Tibial nerve (tissue), 4 donors: ENCODE measurements at regions not wholly inside any gene's neighbourhood (a gene's known extent, or its start where the extent isn't known, plus 50 kb on each side); places are given as distances from the start of the nearest gene placed in this dataset.

Source experiments
- CTCF ChIP-seq, 5 experiments: fragments of 200-600 bp in 3 of 5; fragments of 450-650 bp in 2 of 5; sonication (generic) in 3 of 5; IDR thresholded peaks; one replicate each; pipeline ENCODE4 v1.5.1; 2016 to 2019; ENCODE audit warnings: antibody characterized with exemption in 5 of 5, mild to moderate bottlenecking in 3 of 5, moderate library complexity in 2 of 5
- EP300 ChIP-seq, 2 donors: sonication (generic); formaldehyde crosslinking; IDR thresholded peaks; one replicate each; pipeline ENCODE4 v1.6.1; 2017; ENCODE audit warnings: antibody characterized with exemption in 2 of 2, mild to moderate bottlenecking in 1 of 2
- POLR2A ChIP-seq, 2 donors: fragments of 450-650 bp; IDR thresholded peaks; one replicate each; pipeline ENCODE4 v1.6.1; 2017; ENCODE audit warnings: antibody characterized with exemption in 2 of 2, mild to moderate bottlenecking in 2 of 2, moderate library complexity in 2 of 2

GRCh38 chr7:9863545-9863944 is 1110.1 kb upstream of the PHF14 start:
- TF ChIP-seq CTCF (IDR thresholded peaks at IDR 0.05): no peak
- TF ChIP-seq EP300 (IDR thresholded peaks at IDR 0.05): no peak
- TF ChIP-seq POLR2A (IDR thresholded peaks at IDR 0.05): no peak
